PFSK-1 (cell line): ENCODE measurements at regions not wholly inside any gene's neighbourhood (a gene's known extent, or its start where the extent isn't known, plus 50 kb on each side); places are given as distances from the start of the nearest gene placed in this dataset.

Source experiments
- FOXP2 ChIP-seq: optimal IDR thresholded peaks from 2 replicates; pipeline ENCODE3; 2011; ENCODE audit warnings: borderline replicate concordance, control low read depth, inconsistent platforms; ENCODE audit not compliant: insufficient read depth; ENCODE audit errors: extremely low read length, extremely low read depth
- POLR2AphosphoS5 ChIP-seq: IDR thresholded peaks from 2 replicates; pipeline ENCODE4 v1.6.1; 2012; ENCODE audit warnings: low read depth, mild to moderate bottlenecking, control low read depth, low read length, moderate library complexity
- SIN3A ChIP-seq: IDR thresholded peaks from 2 replicates; pipeline ENCODE4 v1.6.1; 2012; ENCODE audit warnings: mild to moderate bottlenecking, low read length, moderate library complexity, borderline replicate concordance; ENCODE audit not compliant: insufficient read depth
- TAF1 ChIP-seq: IDR thresholded peaks from 2 replicates; pipeline ENCODE4 v1.6.1; 2012; ENCODE audit warnings: low read length, control low read depth, borderline replicate concordance; ENCODE audit not compliant: insufficient read depth
- TF ChIP-seq, protein P1 (sequence below), 2 experiments: IDR thresholded peaks; 2 replicates each; pipeline versions ENCODE4 v1.6.1 to v1.8.0; 2011 to 2012; ENCODE audit warnings: low read depth in 2 of 2, low read length in 2 of 2, control low read depth in 1 of 2, inconsistent platforms in 1 of 2, mild to moderate bottlenecking in 1 of 2, moderate library complexity in 1 of 2; ENCODE audit not compliant: insufficient read depth in 1 of 2

DNA sequence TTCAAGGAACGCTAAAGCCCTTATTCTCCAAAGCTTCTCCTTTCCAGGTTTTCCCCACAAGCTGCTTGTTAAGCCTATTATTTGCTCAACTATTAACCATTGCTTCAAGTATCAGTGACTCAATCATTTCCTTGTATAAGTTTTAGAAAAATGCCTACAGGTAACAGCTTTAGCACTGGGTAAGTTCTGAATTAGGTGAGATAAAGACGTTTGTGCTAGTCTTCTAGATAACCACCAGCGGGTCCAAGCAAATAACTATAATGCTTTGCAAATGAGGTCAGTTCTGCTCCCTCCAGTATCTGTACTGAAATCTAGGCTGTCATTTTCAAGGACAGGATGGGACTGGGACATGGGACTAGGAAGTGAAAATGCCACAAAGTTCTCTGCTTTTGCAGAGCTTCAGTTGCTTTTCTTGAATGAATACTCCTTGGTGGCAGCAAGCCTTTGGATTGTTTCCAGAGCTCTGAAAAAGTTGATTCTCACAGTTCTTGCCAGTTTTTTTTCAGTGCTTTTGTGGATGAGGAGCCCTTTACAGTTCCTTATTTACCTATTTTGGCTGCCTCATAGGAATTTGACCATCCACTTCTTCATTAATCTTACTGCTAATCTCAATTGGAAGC, 1487.7 kb downstream of the EFNB2 start:
- TF ChIP-seq, protein P1, sequence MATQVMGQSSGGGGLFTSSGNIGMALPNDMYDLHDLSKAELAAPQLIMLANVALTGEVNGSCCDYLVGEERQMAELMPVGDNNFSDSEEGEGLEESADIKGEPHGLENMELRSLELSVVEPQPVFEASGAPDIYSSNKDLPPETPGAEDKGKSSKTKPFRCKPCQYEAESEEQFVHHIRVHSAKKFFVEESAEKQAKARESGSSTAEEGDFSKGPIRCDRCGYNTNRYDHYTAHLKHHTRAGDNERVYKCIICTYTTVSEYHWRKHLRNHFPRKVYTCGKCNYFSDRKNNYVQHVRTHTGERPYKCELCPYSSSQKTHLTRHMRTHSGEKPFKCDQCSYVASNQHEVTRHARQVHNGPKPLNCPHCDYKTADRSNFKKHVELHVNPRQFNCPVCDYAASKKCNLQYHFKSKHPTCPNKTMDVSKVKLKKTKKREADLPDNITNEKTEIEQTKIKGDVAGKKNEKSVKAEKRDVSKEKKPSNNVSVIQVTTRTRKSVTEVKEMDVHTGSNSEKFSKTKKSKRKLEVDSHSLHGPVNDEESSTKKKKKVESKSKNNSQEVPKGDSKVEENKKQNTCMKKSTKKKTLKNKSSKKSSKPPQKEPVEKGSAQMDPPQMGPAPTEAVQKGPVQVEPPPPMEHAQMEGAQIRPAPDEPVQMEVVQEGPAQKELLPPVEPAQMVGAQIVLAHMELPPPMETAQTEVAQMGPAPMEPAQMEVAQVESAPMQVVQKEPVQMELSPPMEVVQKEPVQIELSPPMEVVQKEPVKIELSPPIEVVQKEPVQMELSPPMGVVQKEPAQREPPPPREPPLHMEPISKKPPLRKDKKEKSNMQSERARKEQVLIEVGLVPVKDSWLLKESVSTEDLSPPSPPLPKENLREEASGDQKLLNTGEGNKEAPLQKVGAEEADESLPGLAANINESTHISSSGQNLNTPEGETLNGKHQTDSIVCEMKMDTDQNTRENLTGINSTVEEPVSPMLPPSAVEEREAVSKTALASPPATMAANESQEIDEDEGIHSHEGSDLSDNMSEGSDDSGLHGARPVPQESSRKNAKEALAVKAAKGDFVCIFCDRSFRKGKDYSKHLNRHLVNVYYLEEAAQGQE (IDR thresholded peaks at IDR 0.05; ENCODE audit: insufficient read depth in 1 of 2, low read depth in 2 of 2, low read length in 2 of 2): no peak
- no peak for TF ChIP-seq TAF1
- no peak for TF ChIP-seq SIN3A
- no peak for TF ChIP-seq POLR2AphosphoS5

DNA sequence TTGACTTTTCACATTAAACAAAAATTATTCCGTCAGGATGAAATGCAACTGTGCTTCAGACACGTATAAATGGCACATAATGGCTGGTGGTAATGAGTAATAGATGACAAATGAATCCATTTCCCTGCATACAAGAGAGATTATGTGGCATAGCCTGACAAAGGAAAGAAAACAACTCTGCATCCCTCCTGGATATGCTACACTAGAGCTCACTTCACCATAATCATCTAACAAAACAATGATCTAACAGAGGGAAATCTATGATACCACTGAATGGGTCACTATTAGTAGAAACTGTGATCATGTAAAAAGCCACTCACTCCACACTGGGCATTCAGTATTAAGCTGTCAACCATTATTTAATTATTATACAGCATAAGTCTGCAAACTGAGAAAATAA, 1498.4 kb downstream of the EFNB2 start:
- TF ChIP-seq, protein P1 (IDR thresholded peaks at IDR 0.05; ENCODE audit: insufficient read depth in 1 of 2, low read depth in 2 of 2, low read length in 2 of 2): no peak
- TF ChIP-seq FOXP2 (no peak), SIN3A (no peak), POLR2AphosphoS5 (no peak), TAF1 (no peak)

DNA sequence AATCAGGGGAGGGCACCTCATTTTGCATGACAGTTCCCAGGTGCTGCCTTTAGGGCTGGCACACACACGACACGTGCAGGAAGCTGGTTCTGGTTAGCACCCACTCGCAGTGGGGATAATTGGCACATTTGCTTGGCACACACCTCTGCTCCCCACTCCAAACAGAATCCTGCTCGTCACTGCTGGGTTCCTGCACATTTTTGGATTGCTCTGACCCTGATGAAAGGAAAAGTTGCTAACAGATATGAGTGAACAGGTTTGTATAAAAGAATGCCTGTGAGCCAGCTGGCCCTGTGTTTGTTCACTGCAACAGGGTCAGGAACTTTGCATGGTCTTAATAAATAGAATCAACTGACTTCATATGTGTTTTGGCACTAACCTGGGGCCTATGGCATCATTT, 1500.4 kb downstream of the EFNB2 start:
- TF ChIP-seq TAF1 (no peak), FOXP2 (no peak), SIN3A (no peak), POLR2AphosphoS5 (no peak)
- TF ChIP-seq, protein P1 (IDR thresholded peaks at IDR 0.05; ENCODE audit: insufficient read depth in 1 of 2, low read depth in 2 of 2, low read length in 2 of 2): no peak

GRCh38 chr13:105033999-105034398, 1501.5 kb downstream of the EFNB2 start:
- no peak for TF ChIP-seq SIN3A
- TF ChIP-seq FOXP2: no peak
- TF ChIP-seq TAF1: no peak
- no peak for TF ChIP-seq POLR2AphosphoS5
- TF ChIP-seq, protein P1 (IDR thresholded peaks at IDR 0.05; ENCODE audit: insufficient read depth in 1 of 2, low read depth in 2 of 2, low read length in 2 of 2): no peak

- no peak for TF ChIP-seq TAF1
- TF ChIP-seq FOXP2: no peak
- no peak for TF ChIP-seq POLR2AphosphoS5
- TF ChIP-seq, protein P1 (IDR thresholded peaks at IDR 0.05; ENCODE audit: insufficient read depth in 1 of 2, low read depth in 2 of 2, low read length in 2 of 2): no peak
- TF ChIP-seq SIN3A: no peak
Observed at GRCh38 chr13:105031306-105031705, 1504.2 kb downstream of the EFNB2 start.
